T follicular helper cell (primary cell): ENCODE measurements at regions not wholly inside any gene's neighbourhood (a gene's known extent, or its start where the extent isn't known, plus 50 kb on each side); places are given as distances from the start of the nearest gene placed in this dataset.

Experiments
- DNase-seq: peaks from one replicate; pipeline ENCODE4 v3.0.0-alpha.2; 2020; ENCODE audit warnings: low read depth

- DNase-seq: no peak
Observed at GRCh38 chr6:47360388-47360787, 50.7 kb upstream of the TNFRSF21 start.

- DNase-seq: no peak
Observed at GRCh38 chr6:47362857-47363461, 53.3 kb upstream of the TNFRSF21 start.

- DNase-seq: no peak
Observed at GRCh38 chr6:47363736-47364135, 54.0 kb upstream of the TNFRSF21 start.

- DNase-seq: no peak
Observed at GRCh38 chr6:47366335-47366890, 56.7 kb upstream of the TNFRSF21 start.

GRCh38 chr6:47371139-47371869 is 61.6 kb upstream of the TNFRSF21 start:
- no peak for DNase-seq

- DNase-seq: no peak
Observed at GRCh38 chr6:47371870-47372255, 62.2 kb upstream of the TNFRSF21 start.

GRCh38 chr6:47372318-47372717 is 62.6 kb upstream of the TNFRSF21 start:
- no peak for DNase-seq

- no peak for DNase-seq
Observed at GRCh38 chr6:47375426-47375825, 65.7 kb upstream of the TNFRSF21 start.

GRCh38 chr6:47376930-47377329 is 67.2 kb upstream of the TNFRSF21 start:
- DNase-seq: no peak

GRCh38 chr6:47377971-47378370 is 68.3 kb upstream of the TNFRSF21 start:
- no peak for DNase-seq

GRCh38 chr6:47379328-47379727 is 69.6 kb upstream of the TNFRSF21 start:
- no peak for DNase-seq

GRCh38 chr6:47380251-47380650 is 70.5 kb upstream of the TNFRSF21 start:
- no peak for DNase-seq

GRCh38 chr6:47381036-47381435 is 71.3 kb upstream of the TNFRSF21 start:
- DNase-seq: no peak

- DNase-seq: no peak
Observed at GRCh38 chr6:47383360-47383759, 73.7 kb upstream of the TNFRSF21 start.

GRCh38 chr6:47391675-47392074 is 82.0 kb upstream of the TNFRSF21 start:
- no peak for DNase-seq

- DNase-seq: no peak
Observed at GRCh38 chr6:47392251-47392650, 82.5 kb upstream of the TNFRSF21 start.

- no peak for DNase-seq
Observed at GRCh38 chr6:47396401-47397069, 81.1 kb upstream of the CD2AP start.

- no peak for DNase-seq
Observed at GRCh38 chr6:47400581-47400980, 77.0 kb upstream of the CD2AP start.

- DNase-seq: no peak
Observed at GRCh38 chr6:47402081-47402480, 75.5 kb upstream of the CD2AP start.

- DNase-seq: no peak
Observed at GRCh38 chr6:47403056-47403455, 74.5 kb upstream of the CD2AP start.

- no peak for DNase-seq
Observed at GRCh38 chr6:47403801-47404200, 73.8 kb upstream of the CD2AP start.

- no peak for DNase-seq
Observed at GRCh38 chr6:47404435-47404834, 73.2 kb upstream of the CD2AP start.

GRCh38 chr6:47405273-47405672 is 72.3 kb upstream of the CD2AP start:
- no peak for DNase-seq
